ENCODE measurements at regions not wholly inside any gene's neighbourhood (a gene's known extent, or its start where the extent isn't known, plus 50 kb on each side); places are given as distances from the start of the nearest gene placed in this dataset.
A peak's percentile ranks its signal among the peaks of the same experiment; 100 is the strongest.
"Not testable (repeated sequence)": the region's sequence is repeated elsewhere in the genome, so short reads cannot be mapped to it uniquely, and the experiment has no call there.

GRCh38 chr3:147471741-147472140, 62.6 kb downstream of the ZIC1 start:
- no peak for DNase-seq (ENCODE audit: low read depth, low spot score)

GRCh38 chr3:147472846-147473245, 63.7 kb downstream of the ZIC1 start:
- no peak for DNase-seq (ENCODE audit: low read depth, low spot score)

GRCh38 chr3:147483145-147483544, 74.0 kb downstream of the ZIC1 start:
- no peak for DNase-seq (ENCODE audit: low read depth, low spot score)

GRCh38 chr3:147483578-147483977, 74.4 kb downstream of the ZIC1 start:
- no peak for DNase-seq (ENCODE audit: low read depth, low spot score)

- DNase-seq (ENCODE audit: low read depth, low spot score), result no peak
Measured at GRCh38 chr3:147493065-147493464, 83.9 kb downstream of the ZIC1 start.

GRCh38 chr3:147493666-147494065, 84.5 kb downstream of the ZIC1 start:
- no peak for DNase-seq (ENCODE audit: low read depth, low spot score)

GRCh38 chr3:147497286-147497685, 88.1 kb downstream of the ZIC1 start:
- no peak for DNase-seq (ENCODE audit: low read depth, low spot score)

GRCh38 chr3:147507638-147508286, 98.6 kb downstream of the ZIC1 start:
- no peak for DNase-seq (ENCODE audit: low read depth, low spot score)

- no peak for DNase-seq (ENCODE audit: low read depth, low spot score)
Measured at GRCh38 chr3:147509448-147509847, 100.3 kb downstream of the ZIC1 start.

GRCh38 chr3:147513785-147514184, 104.6 kb downstream of the ZIC1 start:
- peak; percentile 26 for DNase-seq (ENCODE audit: low read depth, low spot score)

GRCh38 chr3:147514366-147515160, 105.4 kb downstream of the ZIC1 start:
- no peak for DNase-seq (ENCODE audit: low read depth, low spot score)

- no peak for DNase-seq (ENCODE audit: low read depth, low spot score)
Measured at GRCh38 chr3:147518465-147518864, 109.3 kb downstream of the ZIC1 start.

- no peak for DNase-seq (ENCODE audit: low read depth, low spot score)
Measured at GRCh38 chr3:147521646-147522045, 112.5 kb downstream of the ZIC1 start.

- not testable (repeated sequence) for DNase-seq (ENCODE audit: low read depth, low spot score)
Measured at GRCh38 chr3:147522780-147523179, 113.6 kb downstream of the ZIC1 start.

GRCh38 chr3:147529551-147529950, 120.4 kb downstream of the ZIC1 start:
- no peak for DNase-seq (ENCODE audit: low read depth, low spot score)

GRCh38 chr3:147538034-147538433, 128.9 kb downstream of the ZIC1 start:
- no peak for DNase-seq (ENCODE audit: low read depth, low spot score)

GRCh38 chr3:147540921-147541320, 131.8 kb downstream of the ZIC1 start:
- DNase-seq (ENCODE audit: low read depth, low spot score), result no peak

GRCh38 chr3:147544290-147544689, 135.1 kb downstream of the ZIC1 start:
- no peak for DNase-seq (ENCODE audit: low read depth, low spot score)

GRCh38 chr3:147551491-147551890, 142.3 kb downstream of the ZIC1 start:
- DNase-seq (ENCODE audit: low read depth, low spot score), result no peak

- no peak for DNase-seq (ENCODE audit: low read depth, low spot score)
Measured at GRCh38 chr3:147554332-147554731, 145.2 kb downstream of the ZIC1 start.

- no peak for DNase-seq (ENCODE audit: low read depth, low spot score)
Measured at GRCh38 chr3:147572970-147573340, 163.8 kb downstream of the ZIC1 start.

GRCh38 chr3:147574621-147575020, 165.5 kb downstream of the ZIC1 start:
- DNase-seq (ENCODE audit: low read depth, low spot score), result no peak

- DNase-seq (ENCODE audit: low read depth, low spot score), result no peak
Measured at GRCh38 chr3:147575391-147575790, 166.2 kb downstream of the ZIC1 start.

Measured in ELF-1 (cell line).